AG04449 (cell line): ENCODE measurements at regions not wholly inside any gene's neighbourhood (a gene's known extent, or its start where the extent isn't known, plus 50 kb on each side); places are given as distances from the start of the nearest gene placed in this dataset.

ENCODE experiments used
- CTCF ChIA-PET: fragments of 350-600 bp; formaldehyde crosslinking; extraction: SDS; loops from one replicate; lab custom pipeline; 2021; ENCODE audit warnings: antibody characterized with exemption; lab: Yijun Ruan, JAX
- POLR2A ChIA-PET: fragments of 400-600, 350-600 bp; formaldehyde crosslinking; extraction: SDS; loops from one replicate; lab custom pipeline; 2020; ENCODE audit warnings: antibody characterized with exemption, inconsistent platforms; lab: Yijun Ruan, JAX
- DNase-seq: peaks from one replicate; pipeline ENCODE4 v3.0.0-alpha.2; 2010; ENCODE audit warnings: low read depth, low spot score
- H3K4me3 ChIP-seq: 2 replicates; pipeline ENCODE4 v1.5.1; 2011; ENCODE audit warnings: low read depth, mild to moderate bottlenecking, control low read depth, low read length
- CTCF ChIP-seq: IDR thresholded peaks from one replicate; pipeline ENCODE4 v1.5.1; 2011; ENCODE audit warnings: mild to moderate bottlenecking, moderate library complexity, low read length, control low read depth, inconsistent platforms; ENCODE audit not compliant: insufficient read depth; ENCODE audit errors: missing control alignments

- TF ChIP-seq CTCF = no peak
- DNase-seq = no peak
- ChIA-PET POLR2A (no interaction called here), CTCF (no interaction called here)
- no peak overlapping the region for H3K4me3 ChIP-seq
Measured at GRCh38 chr3:167166012-167166411, 214.1 kb downstream of the ZBBX start.

GRCh38 chr3:167163580-167163979 lies 216.5 kb downstream of the ZBBX start:
- no peak overlapping the region for H3K4me3 ChIP-seq
- ChIA-PET CTCF (no interaction called here), POLR2A (no interaction called here)
- DNase-seq = no peak
- no peak for TF ChIP-seq CTCF

DNA sequence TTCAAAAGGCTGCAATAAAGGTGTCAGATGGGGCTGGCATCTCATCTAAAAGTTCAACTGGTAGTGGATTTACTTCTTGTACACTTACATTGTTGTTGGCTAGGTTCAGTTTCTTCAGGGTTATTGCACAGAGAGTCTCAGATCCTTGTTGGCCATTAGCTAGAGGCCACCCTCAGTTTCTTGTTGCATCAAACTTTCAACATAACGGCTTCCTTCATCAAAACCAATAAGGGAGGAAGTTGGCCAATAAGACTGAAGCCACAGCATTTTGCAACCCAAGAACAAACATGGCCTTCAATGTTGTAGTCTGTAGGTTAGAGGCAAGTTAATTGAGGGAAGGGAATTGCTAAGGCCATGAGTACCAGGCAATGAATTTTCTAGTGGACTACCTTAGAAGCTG lies 218.0 kb downstream of the ZBBX start:
- ChIA-PET CTCF (no interaction called here), POLR2A (no interaction called here)
- no peak for DNase-seq
- no peak for TF ChIP-seq CTCF
- H3K4me3 ChIP-seq = no peak overlapping the region

- CTCF ChIA-PET = no interaction called here
- no peak overlapping the region for H3K4me3 ChIP-seq
- POLR2A ChIA-PET = no interaction called here
- TF ChIP-seq CTCF = no peak
- no peak for DNase-seq
Measured at GRCh38 chr3:167160781-167161180, 219.3 kb downstream of the ZBBX start.

- CTCF ChIA-PET = no interaction called here
- POLR2A ChIA-PET = no interaction called here
- DNase-seq = no peak
- TF ChIP-seq CTCF = no peak
- no peak overlapping the region for H3K4me3 ChIP-seq
Measured at GRCh38 chr3:167151636-167152035, 228.5 kb downstream of the ZBBX start.

GRCh38 chr3:167148136-167148535 lies 232.0 kb downstream of the ZBBX start:
- H3K4me3 ChIP-seq = no peak overlapping the region
- POLR2A ChIA-PET = no interaction called here
- TF ChIP-seq CTCF = no peak
- CTCF ChIA-PET = no interaction called here
- DNase-seq = no peak
